DLD1 (cell line): ENCODE measurements at regions not wholly inside any gene's neighbourhood (a gene's known extent, or its start where the extent isn't known, plus 50 kb on each side); places are given as distances from the start of the nearest gene placed in this dataset.

Experiments
- in situ Hi-C: cut with HindIII; loops from 2 replicates; pipeline ENCODE4 v1.10.0; 2017; ENCODE audit warnings: low sequenced_read_pairs

DNA sequence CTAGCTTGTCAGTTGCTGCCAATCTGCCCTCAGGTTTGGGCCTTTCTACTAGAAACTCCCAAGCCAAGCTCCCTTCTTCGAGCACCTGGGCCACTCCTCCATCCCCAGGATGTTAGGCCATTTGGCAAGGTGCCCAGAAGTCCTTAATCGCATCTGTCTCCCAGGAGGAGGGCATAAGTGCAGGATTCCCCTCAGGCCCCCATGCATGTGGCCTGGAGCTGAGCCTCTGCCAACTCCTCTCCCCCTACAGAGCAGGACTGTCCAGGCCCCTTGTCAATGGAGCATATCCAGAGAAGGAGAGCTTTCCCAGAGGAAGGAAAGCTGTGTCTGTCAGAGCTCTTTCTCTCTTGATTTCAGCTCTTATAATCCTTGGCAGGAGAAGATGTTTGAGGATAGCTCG is 182.6 kb upstream of the ROPN1 start:
- in situ Hi-C loops: no loop called here

DNA sequence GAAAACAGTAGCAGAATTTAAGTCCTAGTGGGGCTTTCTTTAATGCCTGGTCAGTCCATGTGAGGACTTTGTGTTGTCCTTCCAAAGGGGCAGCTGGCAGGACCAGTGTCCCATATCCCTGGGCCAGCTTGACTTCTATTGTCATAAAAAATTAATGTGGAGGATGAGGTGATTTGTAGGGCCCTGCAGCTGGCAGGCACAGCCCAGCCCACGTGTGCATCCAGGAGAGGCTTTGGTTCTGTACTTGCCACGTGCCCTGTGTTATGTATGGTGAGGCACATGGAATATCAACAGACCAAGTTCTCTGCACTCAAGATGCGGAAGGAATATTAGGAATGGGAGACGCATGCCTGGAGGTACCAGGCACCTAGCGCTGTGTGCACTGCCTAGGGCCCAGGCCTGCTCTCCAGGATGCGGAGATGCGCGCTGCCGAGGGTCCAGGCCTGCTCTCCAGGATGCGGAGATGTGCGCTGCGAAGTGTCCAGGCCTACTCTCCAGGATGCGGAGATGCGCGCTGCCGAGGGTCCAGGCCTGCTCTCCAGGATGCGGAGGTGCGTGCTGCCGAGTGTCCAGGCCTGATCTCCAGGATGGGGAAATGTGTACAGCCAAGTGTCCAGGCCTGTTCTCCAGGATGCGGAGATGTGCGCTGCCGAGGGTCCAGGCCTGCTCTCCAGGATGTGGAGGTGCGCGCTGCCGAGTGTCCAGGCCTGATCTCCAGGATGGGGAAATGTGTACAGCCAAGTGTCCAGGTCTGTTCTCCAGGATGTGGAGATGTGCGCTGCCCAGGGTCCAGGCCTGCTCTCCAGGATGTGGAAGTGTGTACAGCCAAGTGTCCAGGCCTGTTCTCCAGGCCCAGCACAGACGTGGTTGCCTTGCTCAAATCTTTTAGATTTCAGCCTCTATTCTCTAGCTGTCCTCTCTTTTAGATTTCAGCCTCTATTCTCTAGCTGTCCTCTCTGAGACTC is 183.3 kb upstream of the ROPN1 start:
- in situ Hi-C loops: no loop called here

DNA sequence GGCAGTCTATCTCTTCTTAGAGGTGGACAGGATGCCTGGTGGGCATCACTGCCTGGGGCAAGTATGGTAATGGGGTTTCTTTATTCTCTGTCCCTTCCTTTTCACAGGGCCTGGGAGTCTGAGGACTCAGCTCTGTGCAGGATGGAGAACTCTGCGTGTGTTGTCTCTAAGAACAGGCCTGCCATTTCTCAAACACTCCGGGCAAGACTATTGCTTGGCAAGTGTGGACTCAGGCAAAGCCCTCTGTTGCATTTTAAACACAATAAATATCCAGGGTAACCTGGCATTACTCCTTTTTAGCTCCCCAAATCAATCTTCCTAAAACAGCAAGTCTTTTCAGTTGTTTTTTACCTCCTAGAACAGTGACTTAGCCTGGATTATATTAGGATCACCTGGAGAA is 185.1 kb upstream of the ROPN1 start:
- in situ Hi-C loops: no loop called here

DNA sequence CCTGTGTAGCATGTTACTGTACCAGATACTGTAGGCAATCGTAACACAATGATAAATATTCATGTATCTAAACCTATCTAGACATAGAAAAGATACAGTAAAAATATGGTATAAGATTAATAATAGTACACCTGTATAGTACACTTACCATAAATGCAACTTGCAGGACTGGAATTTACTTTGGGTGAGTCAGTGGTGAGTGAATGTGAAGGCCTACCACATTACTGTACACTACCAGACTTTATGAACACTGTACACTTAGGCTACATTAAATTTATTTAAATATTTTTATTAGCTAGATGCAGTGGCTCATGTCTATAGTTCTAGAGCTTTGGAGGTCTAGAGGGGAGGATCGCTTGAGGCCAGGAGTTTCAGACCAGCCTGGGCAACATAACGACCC is 186.6 kb upstream of the ROPN1 start:
- in situ Hi-C loops: no loop called here

DNA sequence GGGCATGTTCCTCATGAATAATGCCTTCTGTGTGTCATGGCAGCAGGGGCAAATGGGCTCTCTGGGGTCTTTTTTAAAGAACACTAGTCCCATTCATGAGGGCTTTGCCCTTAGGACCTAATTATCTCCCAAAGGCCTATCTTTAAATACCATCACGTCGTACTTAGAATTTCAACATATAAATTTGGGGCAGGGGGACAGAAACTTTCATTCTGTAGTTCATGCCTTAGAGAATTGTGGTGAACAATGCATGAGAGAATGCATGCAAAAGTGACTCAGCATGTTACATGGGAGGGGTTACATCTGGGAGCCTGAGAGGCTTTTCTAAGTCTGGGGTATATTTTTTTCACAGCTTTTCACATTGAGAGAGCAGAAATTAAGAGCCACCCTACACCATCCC is 208.5 kb upstream of the ROPN1 start:
- in situ Hi-C loops: no loop called here

DNA sequence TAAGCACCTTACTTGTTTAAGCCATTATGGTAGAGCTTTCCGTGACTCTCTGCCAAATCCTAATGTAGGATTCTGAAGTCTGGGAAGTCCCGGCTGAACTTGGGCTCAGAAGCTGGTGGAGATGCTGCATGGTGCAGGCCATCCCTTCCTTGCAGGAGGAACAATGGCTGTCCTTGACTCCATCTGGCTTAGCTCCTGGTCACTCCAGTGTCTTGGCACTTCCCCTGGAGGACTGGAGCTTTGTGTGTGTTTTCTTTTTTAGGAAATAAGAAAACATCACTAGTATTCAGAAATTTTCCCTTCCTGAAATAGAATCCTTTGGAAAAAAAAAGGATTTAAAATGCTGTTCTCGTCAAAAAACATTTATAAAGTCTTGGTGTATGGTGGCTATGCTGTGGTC is 209.3 kb upstream of the ROPN1 start:
- in situ Hi-C loops: no loop called here

DNA sequence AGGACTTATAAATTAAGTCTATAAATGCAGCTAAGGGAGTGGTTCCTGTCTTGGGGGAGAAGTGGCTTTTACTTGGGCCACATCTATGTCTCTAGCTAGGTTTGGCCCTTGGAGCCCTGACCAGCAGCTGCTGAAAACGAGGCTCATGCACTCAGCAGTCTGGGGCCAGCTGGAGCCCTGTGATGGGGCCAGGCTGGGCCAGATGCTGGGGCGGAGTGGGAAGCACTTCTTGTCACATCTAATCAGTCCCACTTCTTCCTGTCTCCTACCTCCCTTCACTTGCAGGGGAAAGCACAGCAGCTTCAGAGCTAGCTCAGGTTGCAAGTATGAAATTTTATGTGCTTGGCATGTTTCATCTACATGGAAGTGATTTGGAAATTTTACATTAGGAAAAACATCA is 209.9 kb upstream of the ROPN1 start:
- in situ Hi-C loops: no loop called here

DNA sequence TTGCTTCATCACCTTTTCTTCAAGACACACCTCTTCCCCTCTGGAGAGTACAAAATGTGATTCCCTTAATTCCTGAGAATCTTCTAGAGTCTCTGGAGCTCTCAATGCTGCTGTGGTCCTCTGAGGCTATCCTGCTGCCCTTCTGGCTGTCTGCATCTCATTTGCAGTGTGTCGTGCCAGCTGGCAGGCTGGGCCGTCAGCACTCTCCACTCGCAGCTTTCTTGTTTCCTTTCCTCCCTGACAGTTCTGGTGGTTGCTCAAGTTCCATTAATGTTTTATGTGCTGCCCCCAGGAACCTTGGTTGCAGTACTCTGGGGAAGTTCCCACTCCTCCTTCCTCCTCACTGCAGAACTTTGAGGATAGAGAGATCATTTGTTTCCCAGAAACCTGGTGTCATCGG is 210.8 kb upstream of the ROPN1 start:
- in situ Hi-C loops: no loop called here

DNA sequence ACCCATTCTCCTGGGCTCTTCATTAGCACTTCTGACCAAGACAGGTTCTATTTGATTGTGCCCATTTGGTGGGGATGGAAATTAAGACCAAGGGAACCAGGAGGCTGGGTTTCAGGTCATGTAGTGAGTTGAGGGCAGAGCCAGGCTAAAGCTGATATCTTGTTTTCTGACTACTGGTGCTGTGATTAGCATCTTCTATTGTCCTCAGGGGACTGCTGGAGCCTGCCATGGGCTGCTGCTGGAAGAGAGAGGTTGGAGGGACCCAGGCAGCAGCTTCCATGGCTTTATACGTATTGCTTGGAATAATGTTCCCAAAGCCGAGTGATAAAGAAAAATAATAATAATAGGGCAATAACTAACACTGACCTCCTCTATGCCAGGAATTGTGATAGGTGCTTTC is 211.4 kb upstream of the ROPN1 start:
- in situ Hi-C loops: no loop called here

DNA sequence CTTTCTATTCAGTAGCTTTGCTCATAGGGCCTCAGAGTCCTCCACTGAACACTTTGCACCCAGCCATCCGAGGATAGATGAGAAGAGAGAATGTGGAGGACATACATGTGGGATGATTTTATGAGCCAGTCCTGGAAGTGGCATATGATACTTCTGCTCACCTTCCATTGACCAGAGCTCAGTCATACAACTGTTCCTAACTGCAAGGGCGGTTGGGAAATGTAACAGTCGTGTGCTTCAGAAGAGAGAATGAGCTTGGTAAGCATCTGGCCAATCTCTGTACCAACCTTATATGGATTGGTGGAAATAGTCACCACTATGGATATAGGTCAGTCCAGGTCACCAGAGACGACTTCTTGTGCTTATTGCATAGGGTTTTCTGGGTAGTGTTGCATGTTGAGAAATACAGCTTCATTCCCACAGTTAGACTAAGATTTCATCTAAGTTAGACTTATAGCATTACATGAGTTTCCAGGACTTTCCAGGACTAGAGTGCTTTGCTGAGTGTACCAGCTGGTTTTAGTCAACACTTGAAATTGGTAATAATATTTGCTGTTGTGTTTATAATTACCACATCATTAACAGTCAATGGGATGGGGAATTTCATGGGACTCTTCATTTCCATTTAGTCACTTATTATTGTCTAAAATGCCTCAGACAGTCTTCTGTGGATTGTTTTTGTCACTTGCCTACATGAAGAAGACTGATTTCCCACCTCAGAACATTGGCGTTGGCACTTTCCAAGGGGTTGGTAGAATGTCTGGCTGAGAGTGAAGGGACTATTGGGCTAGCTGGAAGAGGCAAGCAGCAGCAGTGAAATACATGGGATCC is 214.5 kb upstream of the ROPN1 start:
- in situ Hi-C loops: no loop called here

DNA sequence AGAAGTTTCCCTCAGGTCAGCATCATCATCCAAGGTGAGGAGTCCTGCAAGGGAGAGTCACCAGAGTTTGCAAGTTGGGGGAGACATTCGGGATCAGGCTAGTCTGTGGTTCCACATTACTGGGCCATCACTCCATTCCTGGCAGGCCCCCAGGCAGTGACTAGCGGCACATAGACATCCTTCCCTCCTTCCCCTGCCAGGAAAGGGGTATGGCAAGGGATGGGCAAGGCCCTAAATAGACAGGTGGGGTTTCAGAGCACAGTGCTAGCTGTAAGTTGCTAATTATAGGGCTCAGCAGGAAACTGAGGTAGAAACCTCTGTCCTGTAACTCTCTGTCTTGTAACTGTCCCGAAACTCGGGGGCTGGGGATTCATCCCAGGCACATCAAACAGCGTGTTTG is 215.2 kb upstream of the ROPN1 start:
- in situ Hi-C loops: no loop called here

DNA sequence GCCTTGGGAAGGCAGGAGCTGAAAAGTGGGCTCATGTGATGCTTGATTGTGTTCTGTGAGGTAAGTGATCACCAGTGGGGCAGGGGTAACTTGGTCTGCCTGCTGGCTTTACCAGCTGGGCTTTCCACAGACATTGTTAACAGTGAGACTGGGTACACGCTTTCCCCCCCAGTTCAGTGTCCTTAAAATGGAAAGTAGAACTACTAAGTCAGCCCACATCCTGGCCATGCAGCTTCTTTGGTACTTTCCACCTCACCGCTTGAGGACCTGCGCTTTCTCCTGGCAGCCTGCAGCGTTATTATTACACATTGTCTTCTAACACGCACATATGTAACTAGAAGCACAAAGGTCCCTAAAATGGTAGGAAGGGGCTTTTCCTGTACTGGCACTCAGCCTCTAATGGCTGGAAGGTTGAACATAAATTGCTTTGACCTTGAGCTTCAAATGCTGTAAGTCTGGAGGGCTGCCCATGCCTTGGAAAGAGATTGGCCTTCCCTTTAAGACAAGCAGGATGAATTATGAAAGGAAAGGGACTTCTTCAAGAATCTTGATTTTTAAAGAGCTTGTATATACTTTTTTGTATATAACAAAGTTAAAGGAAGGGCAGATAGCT is 216.1 kb upstream of the ROPN1 start:
- in situ Hi-C loops: no loop called here

DNA sequence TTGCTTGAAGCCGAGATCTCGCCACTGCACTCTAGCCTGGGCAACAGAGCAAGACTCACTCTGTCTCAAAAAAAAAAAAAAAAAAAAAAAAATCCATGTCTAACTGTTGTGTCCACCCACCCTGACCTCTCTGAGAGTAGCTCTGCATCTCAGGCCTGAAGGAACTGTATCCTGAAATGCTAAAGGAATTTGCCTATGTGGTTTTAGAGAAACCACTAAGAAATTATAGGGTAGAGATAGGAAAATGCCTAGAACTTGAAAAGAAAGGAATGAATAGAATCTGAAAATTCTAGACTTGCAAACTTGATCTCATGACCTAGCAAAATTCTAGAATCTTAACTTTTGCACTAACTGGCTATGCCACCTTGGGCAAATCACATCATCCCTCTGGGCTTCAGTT is 217.5 kb upstream of the ROPN1 start:
- in situ Hi-C loops: no loop called here

DNA sequence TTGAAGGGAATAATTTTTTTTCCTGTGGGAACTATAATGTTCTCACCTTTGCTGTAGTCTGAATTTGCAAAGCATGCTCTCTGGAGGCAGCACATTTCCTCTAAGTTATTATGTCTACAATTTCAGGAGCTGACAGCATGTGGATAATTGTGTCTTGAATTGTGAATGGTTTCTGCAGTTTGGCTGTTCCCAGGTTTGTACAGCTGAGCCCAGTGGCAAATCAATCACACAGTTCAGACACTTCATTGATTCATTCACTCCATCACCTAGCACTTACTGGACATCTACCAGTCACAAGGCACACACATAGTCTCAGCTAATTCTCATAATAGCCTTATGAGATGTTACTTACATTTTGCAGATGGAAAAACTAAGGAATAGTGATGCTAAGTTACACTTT is 219.0 kb upstream of the ROPN1 start:
- in situ Hi-C loops: no loop called here

DNA sequence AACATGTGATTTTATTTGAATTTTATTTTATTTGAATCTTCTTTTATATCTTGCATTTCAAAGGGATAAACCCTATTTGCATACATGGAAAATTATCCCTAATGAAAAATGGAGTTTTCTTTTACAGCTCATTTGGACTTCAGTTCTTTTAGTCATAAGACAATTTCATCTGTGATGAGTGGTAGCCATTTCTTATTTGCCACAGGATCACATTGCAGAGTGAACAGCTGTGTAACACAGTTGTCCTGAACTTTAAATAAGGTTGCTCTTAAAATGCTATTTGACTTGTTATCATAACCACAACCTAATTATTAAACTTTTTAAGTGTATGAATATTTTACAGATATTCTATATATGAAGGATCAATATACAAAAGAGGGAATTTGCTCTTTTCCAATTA is 221.7 kb upstream of the ROPN1 start:
- in situ Hi-C loops: no loop called here

DNA sequence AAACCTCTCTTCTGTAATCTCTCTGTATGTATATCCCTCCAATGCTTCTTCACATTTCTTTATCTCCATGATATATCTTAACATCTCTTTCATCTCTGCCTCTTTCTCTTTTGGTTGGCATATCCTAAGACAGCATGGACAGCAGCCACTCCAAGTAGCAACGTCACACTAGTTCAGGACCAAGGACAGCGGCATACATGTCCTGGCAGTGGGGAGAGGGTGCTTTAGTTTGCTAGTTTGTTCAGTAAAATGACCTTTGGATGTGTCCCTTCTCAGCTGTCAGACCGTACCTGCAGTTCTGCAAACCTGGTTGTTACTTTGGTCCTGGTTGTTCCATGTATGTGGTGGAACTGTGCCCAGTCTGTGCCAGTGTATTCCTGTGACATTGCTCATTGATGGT is 225.6 kb upstream of the ROPN1 start:
- in situ Hi-C loops: no loop called here

DNA sequence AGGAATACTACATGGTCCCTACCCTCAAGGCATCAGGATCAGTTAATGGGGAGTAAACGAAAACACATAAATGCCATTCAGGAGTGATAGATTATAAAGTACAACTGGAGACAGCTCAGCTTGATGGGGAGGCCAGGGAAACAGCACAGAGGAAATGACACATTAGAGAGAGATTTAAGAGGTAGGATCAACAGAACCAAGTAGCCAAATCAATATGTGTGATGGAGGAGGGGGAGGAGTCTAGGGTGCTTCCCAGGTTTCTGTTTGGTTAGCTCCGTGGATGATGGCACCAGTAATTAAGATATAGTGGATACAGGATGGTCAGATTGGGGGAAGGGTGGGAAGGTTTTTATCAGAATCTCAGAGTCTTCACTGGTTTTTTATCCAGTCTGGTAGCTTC is 229.5 kb upstream of the ROPN1 start:
- in situ Hi-C loops: no loop called here

DNA sequence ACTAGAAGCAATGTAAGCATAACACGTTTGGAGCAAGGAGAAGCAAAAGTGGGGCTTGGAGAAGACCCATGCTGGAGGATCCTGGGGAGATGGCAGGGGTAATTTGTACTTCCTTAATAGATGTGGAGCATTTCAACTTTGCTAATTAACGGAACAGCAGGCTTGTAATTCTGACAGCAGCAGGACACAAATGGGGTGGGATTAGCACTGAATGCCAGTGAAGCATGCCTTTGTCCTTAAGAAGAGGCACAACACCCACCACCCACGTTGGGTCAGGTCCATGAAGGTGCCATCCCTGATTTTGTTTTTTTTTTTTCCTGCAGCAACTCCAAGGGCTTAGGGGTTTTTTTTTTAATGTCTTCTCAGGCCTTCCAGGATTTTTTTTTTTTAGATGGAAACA is 231.9 kb upstream of the ROPN1 start:
- in situ Hi-C loops: no loop called here

DNA sequence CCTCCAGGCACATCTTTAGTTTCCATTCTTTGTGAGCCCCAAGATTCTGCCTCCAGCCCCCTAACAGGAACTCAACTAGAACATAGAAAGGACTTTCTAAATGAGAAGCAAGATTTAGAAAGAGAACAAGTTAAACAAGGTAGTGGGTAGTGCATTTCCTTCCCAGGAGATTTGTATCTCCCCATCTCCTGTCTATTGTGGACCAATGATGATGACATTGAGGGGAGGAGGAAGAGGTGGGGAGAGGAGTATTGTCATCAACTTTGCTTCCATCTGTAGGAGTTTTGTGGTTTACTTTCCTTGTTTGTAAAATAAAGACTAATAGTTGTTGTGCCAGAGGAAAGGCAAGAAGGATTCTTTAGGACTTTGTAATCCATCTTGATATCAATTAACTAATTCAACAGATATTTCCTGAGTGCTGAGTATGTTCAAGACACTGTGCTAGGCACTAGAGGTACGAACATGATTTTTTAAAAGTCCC is 235.3 kb upstream of the ROPN1 start:
- in situ Hi-C loops: no loop called here

DNA sequence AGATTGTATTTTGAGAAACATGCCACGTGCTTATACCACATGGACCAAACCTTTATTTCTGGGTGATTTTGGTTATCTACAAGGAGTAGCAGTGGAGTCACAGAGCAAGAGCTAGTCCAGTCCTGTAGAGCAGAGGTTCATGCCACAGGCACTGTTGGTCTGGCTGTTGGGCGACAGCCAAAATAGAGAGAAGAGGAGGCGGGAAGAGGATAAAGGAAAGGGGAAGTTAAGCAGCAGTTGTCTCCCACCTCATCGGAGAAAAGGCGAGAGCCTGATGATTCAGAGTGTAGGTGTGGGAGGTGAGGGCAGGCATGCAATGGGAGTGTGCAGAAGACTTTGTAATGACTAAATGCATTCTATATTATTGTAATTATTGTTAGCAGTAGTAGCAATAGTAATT is 237.5 kb upstream of the ROPN1 start:
- in situ Hi-C loops: no loop called here

DNA sequence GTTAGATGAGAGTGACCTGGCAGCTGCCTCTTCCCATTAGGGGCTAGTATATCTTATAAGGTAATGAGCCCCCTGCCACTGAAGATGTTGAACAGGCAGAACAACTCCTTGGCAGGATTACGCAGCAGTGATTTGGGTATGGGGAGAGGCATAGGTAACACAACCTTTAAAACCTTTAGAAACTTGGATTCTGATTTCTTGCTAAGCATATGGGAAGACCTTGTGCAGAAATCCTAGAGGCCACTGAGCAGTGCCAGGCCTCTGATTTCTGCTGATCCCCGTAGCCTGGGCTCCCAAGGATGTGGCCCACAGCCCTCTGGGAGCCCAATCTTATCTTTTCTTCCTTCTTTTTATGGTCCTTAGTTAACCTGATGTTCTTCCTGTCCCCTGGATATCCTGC is 237.9 kb upstream of the ROPN1 start:
- in situ Hi-C loops: no loop called here

DNA sequence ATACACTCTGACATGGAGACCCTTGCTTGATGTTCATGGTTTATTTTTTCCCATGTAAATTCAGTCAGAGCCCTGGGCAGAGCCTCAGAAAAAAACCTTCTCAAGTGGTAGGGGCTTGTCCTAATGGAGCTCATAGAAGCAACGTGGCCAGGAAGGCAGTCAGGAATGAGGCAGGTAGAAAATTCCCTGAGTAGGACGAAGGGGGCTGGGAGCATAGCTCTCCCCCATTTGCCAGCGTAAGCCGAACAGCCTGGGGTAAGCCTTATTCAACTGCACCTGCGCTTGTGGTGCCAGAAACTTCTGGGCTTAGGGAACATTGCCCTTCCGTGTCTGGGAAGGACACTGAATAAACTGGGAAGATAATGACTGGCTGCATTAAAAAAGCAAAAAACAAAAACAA is 238.5 kb upstream of the ROPN1 start:
- in situ Hi-C loops: no loop called here
